ENCODE measurements at regions not wholly inside any gene's neighbourhood (a gene's known extent, or its start where the extent isn't known, plus 50 kb on each side); places are given as distances from the start of the nearest gene placed in this dataset.

DNA sequence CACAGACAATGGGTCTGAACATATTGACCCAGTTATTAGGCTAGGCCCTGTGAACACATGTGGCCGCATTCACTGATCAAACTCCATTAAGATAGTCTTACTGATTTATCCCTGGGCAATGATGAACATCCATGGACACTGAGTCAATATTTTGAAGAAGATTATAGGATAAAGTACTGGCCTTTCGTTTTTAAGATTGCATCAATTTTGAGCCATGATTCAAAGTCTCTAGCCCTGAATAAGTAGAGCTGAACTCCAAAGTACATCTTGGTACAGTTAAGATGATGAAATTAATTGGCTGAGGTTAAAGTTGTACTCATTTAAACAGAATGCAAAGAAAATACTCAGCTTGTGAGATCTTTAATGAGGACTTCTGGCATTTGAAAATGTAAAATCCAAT, 1581.9 kb downstream of the EFNB2 start:
- TF ChIP-seq, protein P1, sequence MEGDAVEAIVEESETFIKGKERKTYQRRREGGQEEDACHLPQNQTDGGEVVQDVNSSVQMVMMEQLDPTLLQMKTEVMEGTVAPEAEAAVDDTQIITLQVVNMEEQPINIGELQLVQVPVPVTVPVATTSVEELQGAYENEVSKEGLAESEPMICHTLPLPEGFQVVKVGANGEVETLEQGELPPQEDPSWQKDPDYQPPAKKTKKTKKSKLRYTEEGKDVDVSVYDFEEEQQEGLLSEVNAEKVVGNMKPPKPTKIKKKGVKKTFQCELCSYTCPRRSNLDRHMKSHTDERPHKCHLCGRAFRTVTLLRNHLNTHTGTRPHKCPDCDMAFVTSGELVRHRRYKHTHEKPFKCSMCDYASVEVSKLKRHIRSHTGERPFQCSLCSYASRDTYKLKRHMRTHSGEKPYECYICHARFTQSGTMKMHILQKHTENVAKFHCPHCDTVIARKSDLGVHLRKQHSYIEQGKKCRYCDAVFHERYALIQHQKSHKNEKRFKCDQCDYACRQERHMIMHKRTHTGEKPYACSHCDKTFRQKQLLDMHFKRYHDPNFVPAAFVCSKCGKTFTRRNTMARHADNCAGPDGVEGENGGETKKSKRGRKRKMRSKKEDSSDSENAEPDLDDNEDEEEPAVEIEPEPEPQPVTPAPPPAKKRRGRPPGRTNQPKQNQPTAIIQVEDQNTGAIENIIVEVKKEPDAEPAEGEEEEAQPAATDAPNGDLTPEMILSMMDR (conservative IDR thresholded peaks at IDR 0.05; ENCODE audit: low read depth, low read length) = no peak
- TF ChIP-seq EZH2 (IDR thresholded peaks at IDR 0.05; ENCODE audit: low read length, unreplicated experiment) = no peak
